Transverse colon (tissue), 4 donors: ENCODE measurements at regions not wholly inside any gene's neighbourhood (a gene's known extent, or its start where the extent isn't known, plus 50 kb on each side); places are given as distances from the start of the nearest gene placed in this dataset.

Experiments used
- EP300 ChIP-seq: sonication (generic); formaldehyde crosslinking; IDR thresholded peaks from one replicate; pipeline ENCODE4 v1.6.1; 2017; ENCODE audit warnings: antibody characterized with exemption, low read depth
- POLR2A ChIP-seq: fragments of 450-650 bp; IDR thresholded peaks from one replicate; pipeline ENCODE4 v1.6.1; 2016; ENCODE audit warnings: antibody characterized with exemption, mild to moderate bottlenecking, moderate library complexity
- POLR2AphosphoS5 ChIP-seq, 3 donors: sonication (generic); formaldehyde crosslinking; IDR thresholded peaks; one replicate each; pipeline ENCODE4 v1.6.1; 2016; ENCODE audit warnings: antibody characterized with exemption in 3 of 3
- TF ChIP-seq, protein P1 (sequence below), 5 experiments: fragments of 200-600 bp in 3 of 5; fragments of 450-650 bp in 2 of 5; sonication (generic) in 3 of 5; IDR thresholded peaks; 1 replicate in 2 of 5; 2 replicates in 3 of 5; pipeline ENCODE4 v1.5.1; 2016 to 2017; ENCODE audit warnings: antibody characterized with exemption in 5 of 5, inconsistent platforms in 3 of 5, mild to moderate bottlenecking in 2 of 5, moderate library complexity in 1 of 5

DNA sequence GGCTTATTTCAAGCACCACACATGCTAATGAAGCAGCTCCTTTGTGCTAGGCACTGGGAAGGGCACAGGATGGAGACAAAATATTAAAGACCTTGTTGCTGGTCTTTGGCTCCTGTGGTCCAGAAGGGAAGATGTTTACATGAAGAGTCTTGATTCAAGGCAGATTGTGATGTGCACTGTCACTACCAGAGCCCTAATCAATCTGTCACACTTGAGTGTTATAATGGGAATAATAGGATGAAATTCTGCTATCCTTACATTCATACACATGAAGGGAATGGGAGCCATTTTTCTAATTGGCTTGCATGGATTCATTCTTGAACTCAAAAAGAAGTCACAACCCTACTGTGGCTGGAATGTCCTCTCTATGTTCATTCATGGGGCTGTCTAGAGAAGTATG lies 203.0 kb downstream of the SEC61B start:
- TF ChIP-seq, protein P1, sequence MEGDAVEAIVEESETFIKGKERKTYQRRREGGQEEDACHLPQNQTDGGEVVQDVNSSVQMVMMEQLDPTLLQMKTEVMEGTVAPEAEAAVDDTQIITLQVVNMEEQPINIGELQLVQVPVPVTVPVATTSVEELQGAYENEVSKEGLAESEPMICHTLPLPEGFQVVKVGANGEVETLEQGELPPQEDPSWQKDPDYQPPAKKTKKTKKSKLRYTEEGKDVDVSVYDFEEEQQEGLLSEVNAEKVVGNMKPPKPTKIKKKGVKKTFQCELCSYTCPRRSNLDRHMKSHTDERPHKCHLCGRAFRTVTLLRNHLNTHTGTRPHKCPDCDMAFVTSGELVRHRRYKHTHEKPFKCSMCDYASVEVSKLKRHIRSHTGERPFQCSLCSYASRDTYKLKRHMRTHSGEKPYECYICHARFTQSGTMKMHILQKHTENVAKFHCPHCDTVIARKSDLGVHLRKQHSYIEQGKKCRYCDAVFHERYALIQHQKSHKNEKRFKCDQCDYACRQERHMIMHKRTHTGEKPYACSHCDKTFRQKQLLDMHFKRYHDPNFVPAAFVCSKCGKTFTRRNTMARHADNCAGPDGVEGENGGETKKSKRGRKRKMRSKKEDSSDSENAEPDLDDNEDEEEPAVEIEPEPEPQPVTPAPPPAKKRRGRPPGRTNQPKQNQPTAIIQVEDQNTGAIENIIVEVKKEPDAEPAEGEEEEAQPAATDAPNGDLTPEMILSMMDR (IDR thresholded peaks at IDR 0.05) = no peak
- TF ChIP-seq POLR2A (no peak), POLR2AphosphoS5 (IDR thresholded peaks at IDR 0.05) (no peak), EP300 (no peak)
